ENCODE measurements at regions not wholly inside any gene's neighbourhood (a gene's known extent, or its start where the extent isn't known, plus 50 kb on each side); places are given as distances from the start of the nearest gene placed in this dataset.

GRCh38 chr12:46484396-46485061 is 112.0 kb upstream of the SLC38A2 start:
- H2AK5ac ChIP-seq (ENCODE audit: low read depth, low read length) = no peak overlapping the region
- H3K79me1 ChIP-seq (ENCODE audit: low read depth, low read length) = no peaks in the 10 kb centered on the region
- H3K36me3 ChIP-seq (ENCODE audit: control insufficient read depth in 2 of 4, insufficient read depth in 4 of 4, low read length in 3 of 4) = no peaks in the 10 kb centered on the region
- no peak overlapping the region for H3K4me3 ChIP-seq (ENCODE audit: extremely low read depth in 1 of 4, insufficient read depth in 2 of 4, low read depth in 3 of 4, low read length in 4 of 4)
- H4K91ac ChIP-seq (replicated peaks; ENCODE audit: insufficient read length, low read length) = no peak overlapping the region
- no peak overlapping the region for H2AFZ ChIP-seq (ENCODE audit: low read length)
- no peak overlapping the region for H4K8ac ChIP-seq (ENCODE audit: extremely low read depth, insufficient read depth, low read length)
- TF ChIP-seq BACH1 (IDR thresholded peaks at IDR 0.05; ENCODE audit: low read length) (no peak), POLR2AphosphoS5 (IDR thresholded peaks at IDR 0.05; ENCODE audit: low read depth, low read length) (no peak)
- peaks cover 0 to 7% (median 6%) of the 10 kb centered on the region in 4 experiments; a peak in 5 of 7 replicates for H3K4me1 ChIP-seq (replicated peaks in 1 of 4; ENCODE audit: control insufficient read depth in 3 of 4, insufficient read depth in 4 of 4, low read length in 3 of 4)
- H2BK20ac ChIP-seq (ENCODE audit: low read length) = no peak overlapping the region
- H3K23me2 ChIP-seq (ENCODE audit: low read depth, low read length) = no peaks in the 10 kb centered on the region
- FAIRE-seq (no peak), DNase-seq (ENCODE audit: low read depth in 1 of 2, low spot score in 2 of 2) (no peak)
- H2BK15ac ChIP-seq (ENCODE audit: low read length) = no peak overlapping the region
- no peak overlapping the region for H3K27ac ChIP-seq (ENCODE audit: low read depth, low read length)
- H3K9me3 ChIP-seq (ENCODE audit: insufficient read depth in 2 of 2, low read depth in 1 of 2, low read length in 1 of 2) = no peaks in the 10 kb centered on the region; a peak in 1 of 4 replicates
- H4K5ac ChIP-seq (ENCODE audit: insufficient read length, low read depth, low read length) = no peak overlapping the region
- no peaks in the 10 kb centered on the region for H3K27me3 ChIP-seq (replicated peaks in 1 of 4; ENCODE audit: control insufficient read depth in 3 of 4, extremely low read depth in 1 of 4, insufficient read depth in 3 of 4, low read length in 3 of 4)
- no peak overlapping the region for H2BK120ac ChIP-seq (replicated peaks; ENCODE audit: low read depth, low read length)
- H3K14ac ChIP-seq (ENCODE audit: insufficient read length) = no peak overlapping the region
- 88% methylated on average over 6 of the region's 6 CpGs; no CpG with 5 or more reads in 1 of the 2 experiments for WGBS, 2 experiments (ENCODE audit: extremely low coverage in 1 of 2, insufficient coverage in 1 of 2, insufficient read length in 1 of 2, insufficient replicate concordance in 2 of 2, low coverage in 1 of 2, low lambda C conversion rate in 2 of 2, missing lambda C conversion rate in 1 of 2)
- POLR2A ChIA-PET (ENCODE audit: partially characterized antibody) = interaction anchor here (1.1 to 1.9 kb wide), 4 partner anchors 9 to 216 kb away, joined by 3 to 7 read pairs (median 4); partner anchors contain the start of gene SLC38A1
- no peak overlapping the region for H3K9ac ChIP-seq (replicated peaks in 1 of 4; ENCODE audit: extremely low read depth in 1 of 4, low read depth in 3 of 4, low read length in 3 of 4)
- H3K79me2 ChIP-seq (ENCODE audit: control insufficient read depth in 1 of 2, insufficient read depth in 2 of 2, low read length in 2 of 2) = no peaks in the 10 kb centered on the region
- no peak overlapping the region for H3K56ac ChIP-seq (replicated peaks; ENCODE audit: insufficient read length, low read depth, low read length)
- CTCF ChIA-PET (ENCODE audit: partially characterized antibody) = interaction anchor here (0.6 to 1.7 kb wide), 5 partner anchors 8 to 78 kb away, joined by 3 to 5 read pairs (median 3); no protein-coding TSS in a partner anchor
- H2BK5ac ChIP-seq (ENCODE audit: low read depth, low read length) = no peak overlapping the region
- no peaks in the 10 kb centered on the region for H4K20me1 ChIP-seq (replicated peaks in 1 of 2; ENCODE audit: control insufficient read depth in 1 of 2, insufficient read depth in 2 of 2, low read length in 2 of 2)
- H3K23ac ChIP-seq (ENCODE audit: insufficient read length) = no peak overlapping the region
- no peak overlapping the region for H3K18ac ChIP-seq (ENCODE audit: extremely low read depth, low read length)
- H2BK12ac ChIP-seq (ENCODE audit: low read depth, low read length) = no peak overlapping the region
- H3K4me2 ChIP-seq (ENCODE audit: insufficient read depth in 1 of 2, low read depth in 2 of 2, low read length in 2 of 2) = peak overlapping the region in 1 of 2 experiments; percentile 4; a peak in 1 of 4 replicates
- no peak overlapping the region for H3K4ac ChIP-seq (replicated peaks; ENCODE audit: insufficient read length, low read depth, low read length)
